NOMO-1 treated with dmso at 0.1 percent for 144 hours (cell line): ENCODE measurements at regions not wholly inside any gene's neighbourhood (a gene's known extent, or its start where the extent isn't known, plus 50 kb on each side); places are given as distances from the start of the nearest gene placed in this dataset.
"Not testable (repeated sequence)": the region's sequence is repeated elsewhere in the genome, so short reads cannot be mapped to it uniquely, and the experiment has no call there.

Source experiments
- DNase-seq: peaks from one replicate; lab custom pipeline; 2025; ENCODE audit not compliant: unreplicated experiment; lab: John Stamatoyannopoulos, UW

DNA sequence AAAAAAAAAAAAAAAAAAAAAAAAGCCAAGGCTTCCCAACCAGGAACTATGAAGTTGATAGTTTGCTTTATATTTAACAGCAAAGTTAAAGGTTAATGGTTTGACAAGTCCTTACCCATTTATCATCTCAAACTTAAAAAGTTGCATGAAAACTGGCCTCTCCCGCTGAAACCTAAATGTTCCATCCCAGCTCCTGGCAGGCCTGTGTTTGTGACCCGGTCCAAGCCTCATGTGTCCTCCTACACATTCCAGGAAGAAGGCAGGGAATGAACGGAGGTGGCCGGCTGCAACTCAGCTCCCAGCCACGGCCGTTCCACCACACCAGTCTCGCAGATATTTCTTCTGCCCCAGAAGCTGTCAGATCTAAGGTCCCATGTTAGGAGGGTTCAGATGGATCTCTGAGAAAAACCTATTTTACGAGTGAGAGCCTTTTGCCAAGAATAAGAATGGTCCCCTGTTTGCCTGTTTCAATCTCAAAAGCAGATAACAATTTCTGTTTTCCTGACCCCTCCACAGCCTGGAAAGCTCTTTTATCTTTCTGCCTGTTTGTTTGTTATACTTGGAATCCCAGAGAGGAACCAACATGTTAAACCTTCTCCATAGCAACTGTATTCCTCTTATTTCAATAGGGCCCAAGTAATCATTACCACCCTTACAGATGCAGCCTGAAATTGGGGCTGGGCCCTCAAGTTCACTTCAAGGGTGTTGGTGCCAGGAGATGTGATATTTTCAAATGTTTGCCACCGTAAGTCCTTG is 56.5 kb downstream of the KCTD12 start:
- DNase-seq: no peak

DNA sequence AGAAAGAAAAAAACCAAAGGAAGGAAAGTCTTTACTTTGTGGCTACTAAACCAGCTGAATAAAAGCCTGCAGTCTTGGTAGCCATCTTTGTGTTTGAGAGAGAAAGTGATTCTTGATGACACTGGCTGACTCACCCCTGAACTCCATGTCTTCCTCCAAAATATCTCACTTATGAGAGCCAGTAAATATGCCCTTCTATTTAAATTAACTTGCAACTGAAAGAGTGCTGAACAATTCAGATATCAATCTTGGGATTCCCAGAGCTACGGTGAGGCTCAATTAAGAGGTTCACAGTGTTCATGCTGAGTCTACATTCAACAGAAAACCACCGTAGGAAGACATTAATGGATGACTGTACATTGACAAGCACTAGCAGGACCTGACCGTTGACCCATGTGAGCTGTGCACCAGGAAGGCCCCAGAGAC is 57.9 kb downstream of the KCTD12 start:
- DNase-seq: no peak

DNA sequence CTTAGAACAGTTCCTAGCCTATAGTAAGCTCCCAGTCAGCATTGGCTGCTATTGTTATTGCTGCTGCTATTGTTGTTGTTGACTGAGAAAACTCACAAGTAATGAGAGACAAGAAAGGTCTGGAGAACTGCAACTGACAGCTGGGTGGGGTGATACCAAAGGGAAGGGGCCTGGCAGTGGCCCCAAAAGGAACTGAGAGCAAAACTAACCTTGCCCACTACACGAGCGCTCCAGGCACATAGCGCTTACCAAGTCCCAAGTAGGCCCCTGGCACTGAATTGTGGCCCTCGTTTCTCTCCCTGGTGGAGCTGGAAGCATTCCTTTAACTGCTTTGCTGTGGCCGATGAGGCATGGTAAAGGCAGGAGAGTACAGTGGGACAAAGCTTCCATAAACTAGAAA is 59.7 kb downstream of the KCTD12 start:
- no peak for DNase-seq

- no peak for DNase-seq
These were observed 60.8 kb downstream of the KCTD12 start for GRCh38 chr13:76825430-76825829.

DNA sequence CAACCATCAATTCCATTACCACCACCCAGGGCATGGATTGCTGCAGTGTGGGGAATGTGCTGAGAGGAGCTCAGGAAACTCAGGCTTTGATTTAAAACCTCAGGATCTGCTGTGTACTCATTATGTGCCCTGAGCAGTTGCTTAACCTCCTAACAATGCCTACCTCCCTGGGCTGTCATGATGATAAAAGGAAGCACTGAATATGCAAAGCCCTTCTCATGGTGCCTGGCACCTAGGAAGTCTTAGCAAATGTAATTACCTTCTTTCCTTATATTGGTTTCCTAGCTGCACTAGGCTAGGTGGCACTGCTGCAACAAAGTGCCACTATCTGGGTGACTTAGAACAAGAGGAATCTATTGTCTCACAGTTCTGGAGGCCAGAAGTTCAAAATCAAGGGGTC is 62.2 kb downstream of the KCTD12 start:
- no peak for DNase-seq

GRCh38 chr13:76822698-76823267 is 63.4 kb downstream of the KCTD12 start:
- peak; percentile 6 for DNase-seq

DNA sequence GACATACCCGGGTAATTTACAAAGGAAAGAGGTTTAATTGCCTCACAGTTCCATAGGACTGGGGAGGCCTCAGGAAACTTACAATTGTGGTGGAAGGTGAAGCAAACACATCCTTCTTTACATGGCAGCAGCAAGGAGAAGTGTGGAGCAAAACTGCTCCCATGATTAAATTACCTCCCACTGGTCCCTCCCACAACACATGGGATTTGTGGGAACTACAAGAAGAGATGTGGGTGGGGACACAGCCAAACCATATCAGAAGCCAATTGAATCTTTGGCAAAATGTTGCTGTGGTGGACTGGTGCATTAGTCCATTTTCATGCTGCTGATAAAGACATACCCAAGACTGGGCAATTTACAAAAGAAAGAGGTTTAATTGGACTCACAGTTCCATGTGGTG is 65.0 kb downstream of the KCTD12 start:
- DNase-seq: not testable (repeated sequence)

DNA sequence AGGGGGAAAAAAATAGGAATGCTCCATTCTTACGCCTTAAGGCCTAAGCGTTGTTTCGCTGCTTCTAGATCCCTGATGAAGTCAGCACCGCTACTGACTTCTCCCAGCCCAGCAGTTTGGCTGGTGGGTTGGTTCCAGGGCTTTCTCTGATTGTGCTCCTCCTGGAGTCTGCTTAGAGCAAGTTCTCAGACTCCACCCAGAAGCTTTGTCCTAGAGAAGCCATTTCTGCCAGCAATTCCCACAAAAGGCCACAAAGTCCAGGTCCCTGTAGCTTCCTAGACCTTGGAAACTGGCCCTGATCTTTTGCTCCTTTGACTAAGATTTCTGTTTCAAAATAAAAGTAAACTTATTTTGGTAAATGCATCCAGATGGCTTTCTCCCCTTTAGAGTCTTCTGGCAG is 65.4 kb downstream of the KCTD12 start:
- DNase-seq: no peak

DNA sequence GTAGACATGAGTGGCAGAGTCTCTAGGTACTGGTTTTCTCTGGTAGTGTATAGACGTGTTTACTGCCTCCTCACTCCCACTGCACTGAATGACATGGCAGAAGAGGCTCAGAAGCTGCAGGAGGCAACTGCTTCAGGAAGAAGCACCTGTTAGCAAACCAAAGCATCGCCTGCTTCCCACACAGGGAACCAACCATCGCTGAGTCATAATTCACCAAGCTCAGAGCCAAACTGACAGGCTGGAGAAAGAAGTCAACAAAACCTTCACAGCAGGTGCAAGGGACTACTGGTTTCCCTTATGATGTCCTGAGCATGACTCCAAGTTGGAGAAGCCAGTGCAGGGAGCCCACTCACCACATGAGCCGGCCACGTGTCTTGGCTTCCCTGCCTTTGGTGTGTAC is 69.8 kb downstream of the KCTD12 start:
- no peak for DNase-seq

DNA sequence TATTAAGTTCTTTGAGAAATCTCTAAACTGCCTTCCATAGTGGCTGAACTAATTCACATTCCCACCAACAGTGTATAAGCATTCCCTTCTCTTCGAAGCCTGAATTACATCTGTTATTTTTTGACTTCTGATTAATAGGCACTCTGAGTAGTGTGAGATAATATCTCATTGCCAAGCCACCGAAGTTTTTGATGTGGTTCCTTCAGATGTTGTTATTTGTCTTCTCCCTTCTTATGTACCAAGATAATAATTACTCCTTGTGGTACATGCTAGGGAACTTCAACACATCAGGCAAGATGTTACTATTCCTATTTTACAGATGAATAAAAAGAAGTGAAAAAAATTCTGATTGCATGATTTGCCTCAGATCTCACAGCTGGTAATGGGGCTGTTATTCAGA is 70.9 kb downstream of the KCTD12 start:
- DNase-seq: no peak

DNA sequence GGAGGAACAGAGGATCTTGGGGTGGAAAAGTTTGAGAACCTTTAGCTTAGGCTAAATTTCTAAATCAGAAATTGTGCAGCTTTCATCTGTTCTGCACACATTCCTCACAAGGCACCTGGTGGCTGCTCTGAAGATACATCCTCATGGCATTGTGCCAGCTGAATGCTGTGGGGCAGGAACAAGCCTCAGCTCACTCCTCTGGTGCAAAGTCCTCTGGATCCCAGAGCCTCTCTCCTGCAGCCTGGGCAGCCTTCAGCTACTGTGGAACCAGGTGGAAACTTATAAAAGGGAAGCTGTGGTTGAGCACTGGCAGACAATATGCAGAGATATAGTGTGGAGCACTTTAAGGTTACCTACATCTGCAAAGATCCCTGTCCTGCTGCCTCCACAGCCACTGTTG is 72.3 kb downstream of the KCTD12 start:
- no peak for DNase-seq

DNA sequence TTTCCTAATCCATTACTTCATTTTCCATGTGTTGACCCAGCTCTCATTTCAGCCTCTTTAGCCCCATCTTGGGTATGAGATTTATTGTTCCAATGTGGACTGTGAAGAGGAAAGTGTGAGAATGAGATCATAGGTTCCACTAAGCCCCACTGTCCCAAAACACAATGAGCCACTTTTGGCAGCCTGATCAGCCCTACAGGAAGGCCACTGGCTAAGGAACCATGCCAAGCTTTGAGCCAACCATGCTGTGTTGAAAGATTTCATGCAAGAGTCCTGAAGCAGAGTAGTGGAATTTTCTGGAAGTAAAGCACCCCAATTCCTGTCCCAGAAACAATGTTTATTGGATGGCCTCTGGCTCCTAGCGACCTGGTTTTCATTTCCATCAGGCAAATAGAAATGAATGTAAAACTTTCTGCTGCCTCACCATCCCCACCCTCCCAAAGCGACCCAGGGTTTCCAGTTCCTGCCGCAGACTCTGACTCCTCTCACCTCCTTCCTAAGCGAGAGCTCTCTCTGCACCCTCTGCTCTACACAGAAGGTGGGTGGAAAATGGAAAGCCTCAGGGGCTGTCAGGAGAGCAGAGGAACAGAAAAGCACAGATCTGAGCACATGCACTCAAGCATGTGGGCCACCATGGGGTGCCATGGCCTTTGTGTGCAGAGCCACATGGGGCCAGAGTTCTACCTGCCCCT is 73.1 kb downstream of the KCTD12 start:
- DNase-seq: no peak

GRCh38 chr13:76812206-76812897 is 73.9 kb downstream of the KCTD12 start:
- no peak for DNase-seq

DNA sequence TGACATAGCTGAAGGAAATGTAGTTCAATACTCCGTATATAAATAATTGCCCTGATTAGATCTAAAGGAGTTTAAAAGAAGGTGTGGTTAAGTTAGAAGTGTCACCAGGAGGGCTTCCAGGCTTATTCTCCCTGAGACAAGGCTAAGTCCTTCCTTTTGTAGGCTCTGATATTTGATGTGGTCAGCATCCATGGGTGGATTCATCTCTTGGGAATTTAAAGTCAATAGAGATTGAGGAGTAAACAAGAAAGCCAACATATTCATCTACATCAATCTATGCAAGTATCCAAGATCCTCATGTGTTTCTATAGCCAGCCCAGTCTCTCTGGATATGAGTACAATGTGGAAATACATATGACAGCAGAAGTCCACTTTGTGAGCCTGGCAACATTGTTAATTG is 76.8 kb downstream of the KCTD12 start:
- no peak for DNase-seq

DNA sequence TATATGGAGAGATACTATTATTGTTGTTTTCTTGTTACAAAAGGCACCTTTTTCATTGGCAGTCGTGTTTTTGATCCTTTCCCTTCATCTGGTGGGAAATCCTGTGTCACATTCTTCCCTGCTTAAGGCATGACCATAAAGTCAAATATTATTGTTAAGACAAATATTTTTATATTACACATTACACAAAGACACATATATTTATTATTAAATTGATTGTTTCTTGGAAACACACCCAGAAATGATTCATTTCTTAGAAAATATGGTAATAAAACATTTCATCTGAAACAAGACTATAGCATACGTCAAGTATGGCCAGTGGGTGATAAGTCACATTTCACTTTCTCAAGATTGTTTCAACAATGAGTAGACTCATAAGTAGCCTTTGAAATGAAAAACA is 77.3 kb downstream of the KCTD12 start:
- no peak for DNase-seq

GRCh38 chr13:76804801-76805200 is 81.4 kb downstream of the KCTD12 start:
- DNase-seq: no peak

GRCh38 chr13:76803831-76804230 is 82.4 kb downstream of the KCTD12 start:
- peak; percentile 71 for DNase-seq

DNA sequence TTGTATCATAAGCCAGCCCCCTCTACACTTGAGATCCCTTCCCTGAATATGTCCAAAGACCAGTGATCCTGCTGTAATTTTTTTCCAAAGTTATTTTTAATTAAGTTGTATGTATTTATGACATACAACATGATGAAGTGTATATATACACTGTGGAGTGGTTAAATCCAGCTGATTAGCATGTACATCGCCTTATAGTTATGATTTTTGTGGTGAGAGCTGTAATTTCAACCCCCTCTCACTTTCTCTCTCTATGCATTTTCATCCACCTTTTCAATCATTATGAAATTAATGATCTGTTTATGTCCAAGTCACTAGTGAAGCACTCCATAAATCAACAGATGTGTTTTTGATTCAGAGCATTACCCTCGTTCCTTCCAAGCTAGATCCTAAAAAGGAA is 85.3 kb downstream of the KCTD12 start:
- DNase-seq: no peak

- no peak for DNase-seq
These were observed 86.5 kb downstream of the KCTD12 start for GRCh38 chr13:76799696-76800095.

GRCh38 chr13:76798037-76798436 is 88.2 kb downstream of the KCTD12 start:
- DNase-seq: peak; percentile 34

DNA sequence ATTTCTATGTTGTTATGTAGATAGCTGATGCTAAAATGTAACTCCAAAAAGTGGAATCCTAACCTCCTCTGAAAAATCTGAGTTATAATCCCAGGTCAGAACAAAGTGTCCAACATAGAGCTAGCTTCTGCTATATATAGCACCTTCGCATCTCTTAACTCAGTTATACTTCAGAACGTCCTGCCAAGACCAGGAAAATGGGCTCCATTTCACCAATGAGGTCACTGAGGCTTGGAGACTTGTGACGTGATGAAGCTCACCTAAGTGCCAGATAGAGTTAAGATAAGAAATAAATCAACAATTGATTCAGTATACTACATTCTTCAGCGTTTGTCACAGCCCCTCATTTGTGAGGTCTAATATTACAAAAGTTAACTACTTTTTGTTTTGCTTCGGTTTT is 88.8 kb downstream of the KCTD12 start:
- no peak for DNase-seq

- DNase-seq: no peak
These were observed 89.4 kb downstream of the KCTD12 start for GRCh38 chr13:76796851-76797250.
